HT1080 (cell line): ENCODE measurements at regions not wholly inside any gene's neighbourhood (a gene's known extent, or its start where the extent isn't known, plus 50 kb on each side); places are given as distances from the start of the nearest gene placed in this dataset.

ENCODE experiments used
- DNase-seq: peaks from one replicate; pipeline ENCODE4 v3.0.0-alpha.2; 2015; ENCODE audit warnings: low read depth

GRCh38 chr3:70803891-70804290, 491.5 kb upstream of the MDFIC2 start:
- DNase-seq = no peak

- no peak for DNase-seq
Measured at GRCh38 chr3:70803319-70803718, 490.9 kb upstream of the MDFIC2 start.

GRCh38 chr3:70800951-70801350, 488.5 kb upstream of the MDFIC2 start:
- DNase-seq = no peak

GRCh38 chr3:70789878-70790277, 477.4 kb upstream of the MDFIC2 start:
- no peak for DNase-seq

GRCh38 chr3:70780790-70781189, 468.4 kb upstream of the MDFIC2 start:
- no peak for DNase-seq

GRCh38 chr3:70779296-70779695, 466.9 kb upstream of the MDFIC2 start:
- no peak for DNase-seq

- DNase-seq = no peak
Measured at GRCh38 chr3:70776081-70776480, 463.6 kb upstream of the MDFIC2 start.

GRCh38 chr3:70775257-70775656, 462.8 kb upstream of the MDFIC2 start:
- no peak for DNase-seq

GRCh38 chr3:70774641-70775040, 462.2 kb upstream of the MDFIC2 start:
- no peak for DNase-seq

- DNase-seq = peak; percentile 34
Measured at GRCh38 chr3:70771426-70772147, 459.1 kb upstream of the MDFIC2 start.

GRCh38 chr3:70770650-70771049, 458.2 kb upstream of the MDFIC2 start:
- DNase-seq = no peak

GRCh38 chr3:70766301-70766700, 453.9 kb upstream of the MDFIC2 start:
- no peak for DNase-seq

GRCh38 chr3:70763894-70764293, 451.5 kb upstream of the MDFIC2 start:
- no peak for DNase-seq

GRCh38 chr3:70757658-70758057, 445.2 kb upstream of the MDFIC2 start:
- no peak for DNase-seq

GRCh38 chr3:70755526-70755925, 443.1 kb upstream of the MDFIC2 start:
- DNase-seq = no peak

- DNase-seq = peak; percentile 34
Measured at GRCh38 chr3:70754314-70754713, 441.9 kb upstream of the MDFIC2 start.

- no peak for DNase-seq
Measured at GRCh38 chr3:70753572-70753971, 441.1 kb upstream of the MDFIC2 start.

- no peak for DNase-seq
Measured at GRCh38 chr3:70752051-70752450, 439.6 kb upstream of the MDFIC2 start.

GRCh38 chr3:70749122-70749521, 436.7 kb upstream of the MDFIC2 start:
- DNase-seq = no peak

- no peak for DNase-seq
Measured at GRCh38 chr3:70748593-70748992, 436.2 kb upstream of the MDFIC2 start.

GRCh38 chr3:70747847-70748246, 435.4 kb upstream of the MDFIC2 start:
- no peak for DNase-seq

- DNase-seq = no peak
Measured at GRCh38 chr3:70744536-70744935, 432.1 kb upstream of the MDFIC2 start.

GRCh38 chr3:70743754-70744153, 431.3 kb upstream of the MDFIC2 start:
- DNase-seq = no peak

- no peak for DNase-seq
Measured at GRCh38 chr3:70742081-70742480, 429.6 kb upstream of the MDFIC2 start.
